Loucy (cell line): ENCODE measurements at regions not wholly inside any gene's neighbourhood (a gene's known extent, or its start where the extent isn't known, plus 50 kb on each side); places are given as distances from the start of the nearest gene placed in this dataset.

Experiments
- CTCF ChIP-seq: fragments of 200-600 bp; sonication (generic); conservative IDR thresholded peaks from 2 replicates; pipeline ENCODE4 v1.5.1; 2014; ENCODE audit warnings: mild to moderate bottlenecking, antibody characterized with exemption, low read length
- EZH2phosphoT487 ChIP-seq: fragments of 200-600 bp; IDR thresholded peaks from 2 replicates; pipeline ENCODE4 v1.6.1; 2018; ENCODE audit warnings: antibody characterized with exemption, mild to moderate bottlenecking, moderate library complexity, borderline replicate concordance

- TF ChIP-seq CTCF (no peak), EZH2phosphoT487 (no peak)
Measured at GRCh38 chr6:9257215-9257614, 821.9 kb upstream of the SLC35B3 start.
